ENCODE measurements at regions not wholly inside any gene's neighbourhood (a gene's known extent, or its start where the extent isn't known, plus 50 kb on each side); places are given as distances from the start of the nearest gene placed in this dataset.

DNA sequence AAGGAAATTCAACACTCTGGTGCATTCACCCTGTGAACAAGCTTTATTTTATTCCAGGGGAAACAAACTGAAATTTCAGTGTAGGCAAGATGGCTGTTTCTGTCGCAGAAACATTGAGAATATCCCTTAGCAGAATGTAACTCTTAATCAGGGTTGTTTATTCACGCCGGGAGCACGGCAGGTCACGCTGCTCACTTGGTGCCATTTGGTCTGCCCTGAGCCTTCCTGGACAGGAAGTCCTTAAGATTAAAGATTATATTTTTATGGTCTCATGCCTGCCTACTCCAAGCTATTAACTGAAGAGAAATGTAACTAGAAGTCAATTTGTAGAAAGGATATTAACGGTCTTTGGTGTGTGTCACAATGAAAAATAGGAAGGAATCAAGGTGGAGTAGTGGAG is 185.3 kb upstream of the ARGLU1 start:
- no peaks in the 10 kb centered on the region for H3K9me3 ChIP-seq (ENCODE audit: low read length)
- TF ChIP-seq MXI1 (conservative IDR thresholded peaks at IDR 0.05; ENCODE audit: poor library complexity, severe bottlenecking) (no peak), SMC3 (conservative IDR thresholded peaks at IDR 0.05; ENCODE audit: poor library complexity) (no peak), EP300 (conservative IDR thresholded peaks at IDR 0.05; ENCODE audit: poor library complexity, severe bottlenecking) (no peak)
- no peaks in the 10 kb centered on the region for H3K79me2 ChIP-seq (replicated peaks; ENCODE audit: insufficient read depth, low read length)
- no peak overlapping the region for H3K27ac ChIP-seq (ENCODE audit: low read length)
- H3K9ac ChIP-seq (ENCODE audit: low read length): no peak overlapping the region
- H3K36me3 ChIP-seq (ENCODE audit: insufficient read depth, low read length): no peaks in the 10 kb centered on the region
- H3K4me3 ChIP-seq (ENCODE audit: low read length): no peak overlapping the region
- H4K20me1 ChIP-seq (ENCODE audit: insufficient read depth): no peaks in the 10 kb centered on the region
- H2AFZ ChIP-seq (ENCODE audit: low read depth, low read length): no peak overlapping the region
- no peaks in the 10 kb centered on the region for H3K27me3 ChIP-seq (ENCODE audit: insufficient read depth, low read depth, low read length)
- no peak overlapping the region for H3K4me2 ChIP-seq (ENCODE audit: low read length)
- no peaks in the 10 kb centered on the region for H3K9me2 ChIP-seq (ENCODE audit: insufficient read depth, low read length)
- H3F3A ChIP-seq (ENCODE audit: insufficient read depth, low read length, poor library complexity, severe bottlenecking): no peaks in the 10 kb centered on the region

- H2AFZ ChIP-seq (ENCODE audit: low read depth, low read length): no peak overlapping the region
- H4K20me1 ChIP-seq (ENCODE audit: insufficient read depth): no peaks in the 10 kb centered on the region
- no peaks in the 10 kb centered on the region for H3K36me3 ChIP-seq (ENCODE audit: insufficient read depth, low read length)
- no peaks in the 10 kb centered on the region for H3K27me3 ChIP-seq (ENCODE audit: insufficient read depth, low read depth, low read length)
- H3K79me2 ChIP-seq (replicated peaks; ENCODE audit: insufficient read depth, low read length): no peaks in the 10 kb centered on the region
- no peaks in the 10 kb centered on the region for H3F3A ChIP-seq (ENCODE audit: insufficient read depth, low read length, poor library complexity, severe bottlenecking)
- no peak overlapping the region for H3K27ac ChIP-seq (ENCODE audit: low read length)
- no peak overlapping the region for H3K4me2 ChIP-seq (ENCODE audit: low read length)
- no peak overlapping the region for H3K4me3 ChIP-seq (ENCODE audit: low read length)
- H3K9ac ChIP-seq (ENCODE audit: low read length): no peak overlapping the region
- H3K9me2 ChIP-seq (ENCODE audit: insufficient read depth, low read length): no peaks in the 10 kb centered on the region
- no peak for TF ChIP-seq CTCF (IDR thresholded peaks at IDR 0.05; ENCODE audit: poor library complexity, severe bottlenecking)
- TF ChIP-seq, protein P1, sequence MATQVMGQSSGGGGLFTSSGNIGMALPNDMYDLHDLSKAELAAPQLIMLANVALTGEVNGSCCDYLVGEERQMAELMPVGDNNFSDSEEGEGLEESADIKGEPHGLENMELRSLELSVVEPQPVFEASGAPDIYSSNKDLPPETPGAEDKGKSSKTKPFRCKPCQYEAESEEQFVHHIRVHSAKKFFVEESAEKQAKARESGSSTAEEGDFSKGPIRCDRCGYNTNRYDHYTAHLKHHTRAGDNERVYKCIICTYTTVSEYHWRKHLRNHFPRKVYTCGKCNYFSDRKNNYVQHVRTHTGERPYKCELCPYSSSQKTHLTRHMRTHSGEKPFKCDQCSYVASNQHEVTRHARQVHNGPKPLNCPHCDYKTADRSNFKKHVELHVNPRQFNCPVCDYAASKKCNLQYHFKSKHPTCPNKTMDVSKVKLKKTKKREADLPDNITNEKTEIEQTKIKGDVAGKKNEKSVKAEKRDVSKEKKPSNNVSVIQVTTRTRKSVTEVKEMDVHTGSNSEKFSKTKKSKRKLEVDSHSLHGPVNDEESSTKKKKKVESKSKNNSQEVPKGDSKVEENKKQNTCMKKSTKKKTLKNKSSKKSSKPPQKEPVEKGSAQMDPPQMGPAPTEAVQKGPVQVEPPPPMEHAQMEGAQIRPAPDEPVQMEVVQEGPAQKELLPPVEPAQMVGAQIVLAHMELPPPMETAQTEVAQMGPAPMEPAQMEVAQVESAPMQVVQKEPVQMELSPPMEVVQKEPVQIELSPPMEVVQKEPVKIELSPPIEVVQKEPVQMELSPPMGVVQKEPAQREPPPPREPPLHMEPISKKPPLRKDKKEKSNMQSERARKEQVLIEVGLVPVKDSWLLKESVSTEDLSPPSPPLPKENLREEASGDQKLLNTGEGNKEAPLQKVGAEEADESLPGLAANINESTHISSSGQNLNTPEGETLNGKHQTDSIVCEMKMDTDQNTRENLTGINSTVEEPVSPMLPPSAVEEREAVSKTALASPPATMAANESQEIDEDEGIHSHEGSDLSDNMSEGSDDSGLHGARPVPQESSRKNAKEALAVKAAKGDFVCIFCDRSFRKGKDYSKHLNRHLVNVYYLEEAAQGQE (IDR thresholded peaks at IDR 0.05; ENCODE audit: borderline replicate concordance): no peak
- TF ChIP-seq TAF1 (IDR thresholded peaks at IDR 0.05; ENCODE audit: low read depth): no peak
- TF ChIP-seq EP300 (conservative IDR thresholded peaks at IDR 0.05; ENCODE audit: poor library complexity, severe bottlenecking): no peak
- TF ChIP-seq EZH2 (IDR thresholded peaks at IDR 0.05; ENCODE audit: borderline replicate concordance, insufficient read depth, low read length, poor library complexity, severe bottlenecking): no peak
- no peaks in the 10 kb centered on the region for H3K9me3 ChIP-seq (ENCODE audit: low read length)
Measured at GRCh38 chr13:106752584-106753170, 184.7 kb upstream of the ARGLU1 start.

DNA sequence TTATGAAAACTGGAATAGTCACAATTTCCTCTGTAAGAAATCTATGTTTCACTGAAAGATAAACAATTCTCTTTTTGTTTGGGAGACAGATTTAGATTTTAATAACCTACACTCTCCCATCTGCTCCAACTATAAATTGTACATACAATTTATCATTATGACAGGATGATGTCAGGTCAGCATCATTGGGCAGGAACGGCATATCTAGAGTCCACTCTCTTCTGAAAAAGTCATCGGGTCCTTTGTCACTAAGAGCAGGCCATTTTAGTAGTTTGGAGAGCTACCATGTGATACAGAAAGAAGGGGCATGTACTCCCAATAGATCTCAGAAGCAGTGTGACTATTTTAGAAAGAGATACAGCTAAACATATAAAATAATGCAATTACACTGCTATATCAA is 180.8 kb upstream of the ARGLU1 start:
- H3K36me3 ChIP-seq (ENCODE audit: insufficient read depth, low read length): no peaks in the 10 kb centered on the region
- no peak overlapping the region for H3K9ac ChIP-seq (ENCODE audit: low read length)
- H3K27me3 ChIP-seq (ENCODE audit: insufficient read depth, low read depth, low read length): no peaks in the 10 kb centered on the region
- H3K27ac ChIP-seq (ENCODE audit: low read length): no peak overlapping the region
- no peaks in the 10 kb centered on the region for H3K79me2 ChIP-seq (replicated peaks; ENCODE audit: insufficient read depth, low read length)
- no peaks in the 10 kb centered on the region for H3K9me3 ChIP-seq (ENCODE audit: low read length)
- TF ChIP-seq, protein P1 (IDR thresholded peaks at IDR 0.05; ENCODE audit: borderline replicate concordance): no peak
- no peak for TF ChIP-seq RAD21 (conservative IDR thresholded peaks at IDR 0.05)
- no peak for TF ChIP-seq EZH2 (IDR thresholded peaks at IDR 0.05; ENCODE audit: borderline replicate concordance, insufficient read depth, low read length, poor library complexity, severe bottlenecking)
- no peak overlapping the region for H2AFZ ChIP-seq (ENCODE audit: low read depth, low read length)
- H3F3A ChIP-seq (ENCODE audit: insufficient read depth, low read length, poor library complexity, severe bottlenecking): no peaks in the 10 kb centered on the region
- no peak overlapping the region for H3K4me2 ChIP-seq (ENCODE audit: low read length)
- no peak overlapping the region for H3K4me3 ChIP-seq (ENCODE audit: low read length)
- H4K20me1 ChIP-seq (ENCODE audit: insufficient read depth): no peaks in the 10 kb centered on the region
- H3K9me2 ChIP-seq (ENCODE audit: insufficient read depth, low read length): no peaks in the 10 kb centered on the region

All from neural cell (in vitro differentiated cells).